Astrocyte of the hippocampus (primary cell): ENCODE measurements at regions not wholly inside any gene's neighbourhood (a gene's known extent, or its start where the extent isn't known, plus 50 kb on each side); places are given as distances from the start of the nearest gene placed in this dataset.
A peak's percentile ranks its signal among the peaks of the same experiment; 100 is the strongest.

Source experiments
- DNase-seq: peaks from one replicate; pipeline ENCODE4 v3.0.0; 2011; ENCODE audit warnings: low read depth, low spot score

DNA sequence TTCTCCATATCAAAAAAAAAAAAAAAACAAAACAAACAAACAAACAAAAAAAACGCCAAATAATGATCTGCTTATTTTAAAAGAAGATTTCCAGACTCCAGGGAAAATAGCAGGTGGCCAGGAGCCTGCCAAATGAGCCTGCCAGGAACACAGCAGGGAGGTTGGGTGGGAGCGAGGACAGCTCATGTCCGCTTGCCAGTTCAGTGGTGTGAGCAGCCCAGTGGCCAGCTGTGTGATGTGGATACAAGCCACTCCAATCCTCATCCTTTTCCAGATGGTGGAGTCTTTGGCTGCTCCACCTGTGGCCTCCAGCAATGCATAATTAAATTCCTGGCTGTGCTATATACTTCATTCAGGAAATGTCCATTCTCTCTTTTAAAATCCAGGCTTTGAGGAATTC, 1025.1 kb upstream of the C9orf72 start:
- DNase-seq, result peak; percentile 28

- DNase-seq, result no peak
These were observed 1026.9 kb upstream of the C9orf72 start for GRCh38 chr9:28600226-28600625.

DNA sequence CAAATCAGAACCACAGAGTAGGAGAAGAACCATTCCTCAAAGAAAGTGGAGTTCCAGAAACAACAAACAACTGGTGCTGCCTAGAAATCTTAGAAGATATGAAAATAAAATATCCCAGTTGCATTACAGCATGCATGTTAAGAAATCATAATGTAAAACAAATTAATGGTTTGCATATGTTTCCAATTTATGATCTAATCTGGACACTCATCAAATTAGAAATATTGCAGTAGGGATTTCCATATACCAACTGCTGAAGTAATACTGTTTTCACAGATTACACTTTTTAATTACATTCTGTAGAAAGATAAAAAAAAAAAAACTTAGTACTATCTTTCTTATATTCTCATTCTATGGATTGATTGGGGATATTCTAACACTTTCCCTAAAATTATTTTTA, 1034.6 kb upstream of the C9orf72 start:
- no peak for DNase-seq

- DNase-seq, result no peak
These were observed 1037.1 kb upstream of the C9orf72 start for GRCh38 chr9:28610339-28610738.

GRCh38 chr9:28616310-28616709, 1043.0 kb upstream of the C9orf72 start:
- no peak for DNase-seq

DNA sequence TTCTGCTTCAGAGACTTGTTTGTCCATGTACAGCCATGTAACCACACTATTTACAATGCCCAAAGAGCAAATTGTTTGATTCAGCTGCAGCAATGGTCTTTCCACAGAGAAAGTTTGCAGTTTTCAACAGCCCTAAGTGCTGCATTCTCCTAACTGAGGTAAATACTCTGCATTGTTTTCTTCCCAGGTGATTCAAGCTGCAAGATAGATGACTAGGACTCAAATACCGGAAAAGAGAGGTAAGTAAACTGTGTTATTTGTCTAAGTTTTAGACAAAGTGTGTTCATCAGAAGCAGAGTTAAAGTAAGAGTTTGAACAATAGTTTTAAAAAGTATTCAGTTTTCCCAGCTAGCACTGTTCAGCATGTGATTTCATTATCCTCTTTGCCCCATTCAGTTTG, 1046.7 kb upstream of the C9orf72 start:
- DNase-seq, result no peak

DNA sequence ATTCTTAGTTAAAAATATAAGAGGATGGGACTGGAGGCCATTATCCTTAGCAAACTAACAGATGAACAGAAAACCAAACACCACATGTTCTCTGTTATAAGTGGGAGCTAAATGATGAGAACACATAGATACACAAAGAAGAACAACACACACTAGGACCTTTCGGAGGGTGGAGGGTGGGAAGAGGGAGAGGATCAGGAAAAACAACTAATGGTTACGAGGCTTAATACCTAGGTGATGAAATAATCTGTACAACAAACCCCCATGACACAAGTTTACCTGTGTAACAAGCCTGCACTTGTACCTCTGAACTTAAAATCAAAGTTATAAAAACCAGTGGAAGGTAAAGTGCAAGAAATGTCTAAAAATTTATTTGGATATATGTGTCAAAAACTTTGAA, 1047.4 kb upstream of the C9orf72 start:
- no peak for DNase-seq

- no peak for DNase-seq
These were observed 1051.5 kb upstream of the C9orf72 start for GRCh38 chr9:28624771-28625170.

DNA sequence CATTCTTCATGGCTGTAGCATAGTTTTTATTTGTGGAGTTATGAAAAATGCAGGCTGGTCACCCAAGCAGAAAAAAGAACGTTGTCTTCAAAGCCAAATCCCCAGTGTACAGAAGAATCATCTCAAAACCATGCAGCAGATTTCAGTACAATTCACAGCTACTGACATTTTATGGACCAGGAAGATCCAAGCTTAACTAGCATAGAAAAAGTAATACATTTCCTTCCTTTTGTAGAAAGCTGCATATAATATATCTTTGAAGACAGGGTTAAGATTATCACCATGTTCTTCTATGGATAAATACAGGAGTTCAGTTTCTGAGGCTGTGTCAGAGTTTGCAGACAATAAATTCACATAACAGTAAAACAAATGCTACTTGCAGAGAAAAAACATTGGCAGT, 1054.8 kb upstream of the C9orf72 start:
- DNase-seq, result no peak

DNA sequence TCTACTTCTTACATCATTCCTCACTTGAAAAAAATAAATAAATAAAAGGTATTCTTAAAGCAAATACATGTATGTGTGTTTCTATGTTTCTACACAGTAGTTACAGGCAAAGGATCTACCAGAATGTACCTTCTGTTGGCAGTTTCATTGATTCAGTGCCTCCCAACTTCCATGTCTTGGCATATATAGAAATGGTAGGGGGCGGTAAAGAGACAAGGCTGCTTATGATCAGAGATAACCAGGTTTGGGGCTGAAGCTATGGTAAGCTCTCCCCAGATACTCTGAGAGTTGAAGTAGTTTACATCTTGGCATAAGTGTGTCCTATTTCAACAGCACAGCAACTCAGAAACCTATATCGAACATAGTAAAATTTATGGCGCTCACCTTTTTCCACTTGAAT, 1075.4 kb upstream of the C9orf72 start:
- DNase-seq, result no peak

DNA sequence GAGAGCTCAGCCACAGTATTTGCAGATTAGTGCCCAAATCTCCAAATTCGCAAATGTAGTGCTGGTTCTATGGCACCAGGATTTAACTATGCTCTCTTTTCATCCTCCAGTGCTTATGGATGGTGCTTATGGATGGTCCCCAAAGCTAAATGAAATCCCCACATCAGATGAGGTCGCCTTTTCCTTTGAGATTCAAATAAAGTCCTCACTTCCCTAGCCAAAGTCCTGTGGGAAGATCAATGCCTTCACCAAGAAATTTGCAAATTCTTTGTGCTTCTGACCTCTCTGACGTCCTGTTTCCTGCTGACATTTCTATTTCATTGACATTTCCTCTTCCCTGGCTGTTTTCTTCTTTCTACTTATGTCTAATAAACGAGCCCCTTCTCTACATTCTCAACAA, 1077.0 kb upstream of the C9orf72 start:
- no peak for DNase-seq

- DNase-seq, result no peak
These were observed 1077.9 kb upstream of the C9orf72 start for GRCh38 chr9:28651050-28651722.

DNA sequence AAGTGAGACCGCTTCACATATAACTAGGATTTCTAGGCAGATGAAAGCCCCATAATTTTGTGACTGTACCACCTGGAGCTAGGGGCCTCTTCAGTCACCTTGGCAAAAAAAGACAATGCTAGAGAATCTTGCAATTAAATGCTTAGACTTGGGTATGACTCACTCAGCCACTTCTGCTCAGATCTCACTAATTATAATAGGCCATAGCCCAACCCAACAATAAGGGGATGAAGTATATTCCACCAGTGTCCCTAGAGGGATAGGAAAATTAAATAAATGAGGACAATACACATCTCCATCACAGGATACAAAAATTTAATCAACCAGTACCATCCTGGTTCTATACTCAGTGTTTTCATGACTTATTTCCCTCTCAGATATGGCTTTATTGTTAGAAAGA, 1079.9 kb upstream of the C9orf72 start:
- DNase-seq, result no peak

GRCh38 chr9:28656727-28657126, 1083.4 kb upstream of the C9orf72 start:
- no peak for DNase-seq

- no peak for DNase-seq
These were observed 1088.6 kb upstream of the C9orf72 start for GRCh38 chr9:28661853-28662252.

DNA sequence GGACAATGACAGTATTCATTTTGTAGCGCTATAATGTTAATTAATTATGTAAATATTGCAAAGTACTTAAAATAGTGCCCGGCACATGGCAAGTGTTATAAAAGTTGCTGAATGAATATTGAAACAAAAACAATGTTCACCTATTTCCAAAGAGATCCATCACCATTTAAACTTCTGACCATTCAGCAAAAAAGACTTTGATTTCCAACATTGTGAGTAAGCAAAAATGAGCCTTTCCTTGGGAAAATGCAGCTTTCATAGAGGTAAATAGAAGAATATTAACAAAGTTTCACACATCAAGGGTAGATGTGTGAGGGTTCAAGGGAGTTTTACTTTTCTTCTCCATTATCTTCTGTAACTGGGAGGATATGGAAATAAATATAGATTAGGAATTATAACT, 1089.4 kb upstream of the C9orf72 start:
- no peak for DNase-seq

GRCh38 chr9:28668158-28668557, 1094.9 kb upstream of the C9orf72 start:
- DNase-seq, result no peak

DNA sequence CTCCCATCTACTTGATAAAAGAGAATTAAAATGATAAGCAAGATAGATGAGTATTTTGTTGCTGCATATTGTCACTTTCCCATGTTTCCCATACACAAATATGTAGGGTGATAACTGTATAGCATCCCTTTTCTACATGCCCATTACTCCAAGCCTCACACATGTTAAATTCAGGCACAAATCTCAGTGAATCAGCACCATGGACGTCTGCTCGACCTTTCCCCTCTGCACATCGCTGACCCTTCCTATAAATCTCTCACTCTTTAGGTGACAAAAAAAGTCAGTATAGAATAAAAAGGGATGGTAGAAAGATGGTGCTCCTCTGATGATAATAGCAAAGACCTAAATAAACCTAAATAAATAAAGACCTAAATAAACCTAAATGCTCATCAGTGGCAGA, 1097.7 kb upstream of the C9orf72 start:
- no peak for DNase-seq

- DNase-seq, result peak; percentile 12
These were observed 1104.8 kb upstream of the C9orf72 start for GRCh38 chr9:28678097-28678496.

DNA sequence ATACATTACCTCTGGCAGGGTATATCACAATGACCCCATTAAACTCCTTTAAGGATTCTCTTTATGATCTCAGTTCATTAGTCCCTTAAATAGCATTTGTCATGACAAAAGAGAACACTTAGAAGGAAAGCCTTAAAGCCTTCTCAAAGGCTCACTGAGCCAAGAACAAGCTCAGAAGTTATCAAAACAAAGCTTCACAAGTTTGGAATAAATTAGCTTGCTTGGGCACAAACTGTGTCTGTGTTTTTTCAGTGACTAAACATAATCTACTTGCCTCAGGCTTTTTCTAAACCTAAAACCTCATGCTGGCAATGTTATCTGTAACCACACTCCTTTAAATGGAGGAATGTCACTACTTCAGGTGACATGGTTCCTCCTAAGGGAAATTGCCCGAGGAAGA, 1114.9 kb upstream of the C9orf72 start:
- peak; percentile 63 for DNase-seq

GRCh38 chr9:28692012-28692411, 1118.7 kb upstream of the C9orf72 start:
- no peak for DNase-seq

DNA sequence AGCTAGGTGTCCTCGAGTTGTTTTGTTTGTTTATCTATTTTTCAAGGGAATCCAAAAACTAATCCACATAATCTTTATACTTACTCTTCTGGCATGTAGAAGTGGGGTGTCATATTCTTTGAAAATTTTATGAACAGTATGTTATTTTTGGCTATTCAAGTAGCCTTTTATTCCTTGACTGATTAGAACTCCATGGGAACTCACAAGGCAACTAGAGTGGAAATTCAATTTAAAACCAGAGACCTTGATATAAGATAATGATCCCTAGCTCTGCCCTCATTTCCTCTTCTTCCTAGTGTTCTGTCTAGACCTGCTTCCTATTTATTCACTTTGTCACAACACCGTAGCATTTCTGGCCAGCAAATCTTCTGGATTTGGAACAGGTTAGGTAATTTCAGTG, 1123.7 kb upstream of the C9orf72 start:
- DNase-seq, result no peak

DNA sequence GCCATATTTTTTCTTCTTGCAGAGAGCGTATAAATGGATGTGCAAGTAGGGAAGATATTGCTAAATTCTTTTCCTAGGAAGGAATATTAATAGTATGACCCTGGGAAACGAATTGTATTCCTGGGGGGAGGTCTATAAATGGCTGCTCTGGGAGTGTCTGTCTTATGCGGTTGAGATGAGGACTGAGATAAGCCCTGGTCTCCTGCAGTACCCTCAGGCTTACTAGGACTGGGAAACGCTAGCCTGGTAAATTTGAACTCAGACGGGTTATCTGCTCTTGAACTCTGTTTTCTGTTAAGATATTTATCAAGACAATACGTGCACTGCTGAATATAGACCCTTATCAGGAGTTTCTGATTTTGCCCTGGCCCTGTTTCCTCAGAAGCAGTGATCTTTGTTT, 1126.4 kb upstream of the C9orf72 start:
- no peak for DNase-seq

DNA sequence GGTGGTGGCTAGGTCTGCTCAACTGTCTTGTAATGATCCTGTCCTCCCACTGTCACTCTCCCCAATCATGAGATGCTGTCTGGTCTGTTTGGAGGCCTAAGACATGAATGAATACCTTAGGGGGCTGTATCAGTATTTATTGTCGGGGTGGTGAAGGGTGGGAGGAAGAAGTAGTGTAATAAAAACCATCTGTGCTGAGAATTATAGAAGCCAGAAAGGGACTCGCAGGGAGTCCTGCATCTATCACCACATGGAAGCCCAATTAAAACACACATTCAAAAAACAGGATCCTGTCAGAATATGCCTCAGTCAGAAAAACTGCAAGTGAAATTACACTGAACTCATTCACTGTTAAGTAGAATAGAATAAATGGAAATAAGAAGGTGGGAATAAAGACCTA, 1134.3 kb upstream of the C9orf72 start:
- DNase-seq, result no peak
